ENCODE measurements at regions not wholly inside any gene's neighbourhood (a gene's known extent, or its start where the extent isn't known, plus 50 kb on each side); places are given as distances from the start of the nearest gene placed in this dataset.
"Not testable (repeated sequence)": the region's sequence is repeated elsewhere in the genome, so short reads cannot be mapped to it uniquely, and the experiment has no call there.

DNA sequence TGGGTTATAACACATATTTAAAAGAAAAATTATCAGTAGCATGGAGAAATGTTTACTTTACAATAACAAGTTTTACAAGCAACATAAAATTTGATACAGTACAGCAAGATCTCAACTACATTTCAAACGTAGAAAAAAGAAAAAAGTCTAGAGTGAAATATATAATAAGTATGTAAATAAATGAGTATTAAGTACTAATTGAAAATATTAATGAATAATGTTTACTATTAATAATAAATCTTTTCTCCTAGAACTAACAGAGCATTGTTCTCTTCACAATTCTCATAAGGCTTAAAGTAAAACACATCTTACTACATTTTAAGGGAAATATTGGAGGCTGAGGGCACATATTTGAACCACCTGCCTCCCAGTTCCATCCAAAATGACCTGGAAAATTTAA lies 72.1 kb downstream of the TMEM212 start:
- Histone ChIP-seq H3K27me3 (ENCODE audit: control insufficient read depth, insufficient read depth, low read length) (no peaks in the 10 kb centered on the region), H3K4me3 (ENCODE audit: low read depth, low read length) (no peak overlapping the region), H3K36me3 (ENCODE audit: control insufficient read depth, insufficient read depth, low read length) (no peaks in the 10 kb centered on the region)
- no peak for DNase-seq (ENCODE audit: low read depth)
- TF ChIP-seq, protein P1, sequence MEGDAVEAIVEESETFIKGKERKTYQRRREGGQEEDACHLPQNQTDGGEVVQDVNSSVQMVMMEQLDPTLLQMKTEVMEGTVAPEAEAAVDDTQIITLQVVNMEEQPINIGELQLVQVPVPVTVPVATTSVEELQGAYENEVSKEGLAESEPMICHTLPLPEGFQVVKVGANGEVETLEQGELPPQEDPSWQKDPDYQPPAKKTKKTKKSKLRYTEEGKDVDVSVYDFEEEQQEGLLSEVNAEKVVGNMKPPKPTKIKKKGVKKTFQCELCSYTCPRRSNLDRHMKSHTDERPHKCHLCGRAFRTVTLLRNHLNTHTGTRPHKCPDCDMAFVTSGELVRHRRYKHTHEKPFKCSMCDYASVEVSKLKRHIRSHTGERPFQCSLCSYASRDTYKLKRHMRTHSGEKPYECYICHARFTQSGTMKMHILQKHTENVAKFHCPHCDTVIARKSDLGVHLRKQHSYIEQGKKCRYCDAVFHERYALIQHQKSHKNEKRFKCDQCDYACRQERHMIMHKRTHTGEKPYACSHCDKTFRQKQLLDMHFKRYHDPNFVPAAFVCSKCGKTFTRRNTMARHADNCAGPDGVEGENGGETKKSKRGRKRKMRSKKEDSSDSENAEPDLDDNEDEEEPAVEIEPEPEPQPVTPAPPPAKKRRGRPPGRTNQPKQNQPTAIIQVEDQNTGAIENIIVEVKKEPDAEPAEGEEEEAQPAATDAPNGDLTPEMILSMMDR (IDR thresholded peaks at IDR 0.05; ENCODE audit: insufficient read depth, low read length, severe bottlenecking), result no peak
- FAIRE-seq, result no peak

DNA sequence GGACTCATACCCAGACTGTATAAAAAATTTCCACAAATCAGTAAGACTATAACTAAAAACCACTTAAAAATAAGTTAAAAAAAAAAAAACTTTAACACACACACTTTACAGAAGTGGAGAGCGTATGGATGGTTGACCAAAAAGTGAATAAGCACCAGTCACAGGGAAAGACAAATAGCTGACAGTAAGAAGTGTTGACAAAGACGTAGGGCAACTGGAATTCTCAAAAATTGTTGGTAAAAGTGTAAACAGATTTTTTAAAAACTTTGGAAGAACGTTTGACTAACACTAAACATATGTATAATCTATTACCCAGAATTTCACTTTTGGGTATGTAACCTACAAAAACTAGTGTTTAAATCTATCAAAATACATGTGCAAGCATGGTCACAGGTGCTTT lies 73.7 kb downstream of the TMEM212 start:
- TF ChIP-seq, protein P1 (IDR thresholded peaks at IDR 0.05; ENCODE audit: insufficient read depth, low read length, severe bottlenecking), result no peak
- Histone ChIP-seq H3K36me3 (ENCODE audit: control insufficient read depth, insufficient read depth, low read length) (no peaks in the 10 kb centered on the region), H3K4me3 (ENCODE audit: low read depth, low read length) (no peak overlapping the region), H3K27me3 (ENCODE audit: control insufficient read depth, insufficient read depth, low read length) (no peaks in the 10 kb centered on the region)
- DNase-seq (ENCODE audit: low read depth) (no peak), FAIRE-seq (no peak)

DNA sequence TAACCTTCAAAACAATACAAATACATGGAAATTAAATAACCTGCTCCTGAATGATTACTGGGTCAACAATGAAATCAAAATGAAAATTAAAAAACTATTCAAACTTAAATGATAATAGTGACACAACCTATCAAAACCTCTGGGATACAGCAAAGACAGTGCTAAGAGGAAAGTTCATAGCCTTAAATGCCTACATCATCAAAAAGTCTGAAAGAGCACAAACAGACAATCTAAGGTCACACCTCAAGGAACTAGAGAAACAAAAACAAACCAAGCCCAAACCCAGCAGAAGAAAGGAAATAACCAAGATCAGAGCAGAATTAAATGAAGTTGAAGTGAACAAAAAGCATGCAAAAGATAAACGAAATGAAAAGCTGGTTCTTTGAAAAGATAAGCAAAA lies 79.5 kb downstream of the TMEM212 start:
- not testable (repeated sequence) for FAIRE-seq; H3K36me3 ChIP-seq (ENCODE audit: control insufficient read depth, insufficient read depth, low read length); H3K4me3 ChIP-seq (ENCODE audit: low read depth, low read length); DNase-seq (ENCODE audit: low read depth); H3K27me3 ChIP-seq (ENCODE audit: control insufficient read depth, insufficient read depth, low read length)

DNA sequence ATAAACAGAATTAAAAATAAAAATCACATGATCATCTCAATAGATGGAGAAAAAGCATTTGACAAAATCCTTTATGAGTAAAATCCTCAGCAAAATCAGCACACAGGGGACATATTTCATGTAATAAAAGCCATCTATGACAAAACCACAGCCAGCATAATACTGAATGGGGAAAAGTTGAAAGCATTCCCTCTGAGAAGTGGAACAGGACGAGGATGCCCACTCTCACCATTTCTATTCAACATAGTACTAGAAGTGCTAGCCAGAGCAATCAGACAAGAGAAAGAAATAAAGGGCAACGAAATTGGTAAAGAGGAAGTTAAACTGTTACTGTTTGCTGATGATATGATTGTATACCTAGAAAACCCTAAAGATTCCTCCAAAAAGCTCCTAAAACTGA lies 80.5 kb downstream of the TMEM212 start:
- H3K36me3 ChIP-seq (ENCODE audit: control insufficient read depth, insufficient read depth, low read length); H3K27me3 ChIP-seq (ENCODE audit: control insufficient read depth, insufficient read depth, low read length); H3K4me3 ChIP-seq (ENCODE audit: low read depth, low read length); FAIRE-seq; DNase-seq (ENCODE audit: low read depth): not testable (repeated sequence)

DNA sequence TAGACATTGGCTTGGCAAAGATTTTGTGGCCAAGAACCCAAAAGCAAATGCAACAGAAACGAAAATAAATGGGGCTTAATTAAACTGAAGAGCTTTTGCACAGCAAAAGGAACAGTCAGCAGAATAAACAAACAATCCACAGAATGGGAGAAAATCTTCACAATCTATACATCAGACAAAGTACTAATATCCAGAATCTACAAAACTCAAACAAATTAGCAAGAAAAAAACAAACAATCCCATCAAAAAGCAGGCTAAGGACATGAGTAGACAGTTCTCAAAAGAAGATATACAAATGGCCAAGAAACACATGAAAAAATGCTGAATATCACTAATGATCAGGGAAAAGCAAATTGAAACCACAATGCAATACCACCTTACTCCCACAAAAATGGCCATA lies 81.7 kb downstream of the TMEM212 start:
- not testable (repeated sequence) for FAIRE-seq; H3K4me3 ChIP-seq (ENCODE audit: low read depth, low read length); H3K27me3 ChIP-seq (ENCODE audit: control insufficient read depth, insufficient read depth, low read length); H3K36me3 ChIP-seq (ENCODE audit: control insufficient read depth, insufficient read depth, low read length); DNase-seq (ENCODE audit: low read depth)

DNA sequence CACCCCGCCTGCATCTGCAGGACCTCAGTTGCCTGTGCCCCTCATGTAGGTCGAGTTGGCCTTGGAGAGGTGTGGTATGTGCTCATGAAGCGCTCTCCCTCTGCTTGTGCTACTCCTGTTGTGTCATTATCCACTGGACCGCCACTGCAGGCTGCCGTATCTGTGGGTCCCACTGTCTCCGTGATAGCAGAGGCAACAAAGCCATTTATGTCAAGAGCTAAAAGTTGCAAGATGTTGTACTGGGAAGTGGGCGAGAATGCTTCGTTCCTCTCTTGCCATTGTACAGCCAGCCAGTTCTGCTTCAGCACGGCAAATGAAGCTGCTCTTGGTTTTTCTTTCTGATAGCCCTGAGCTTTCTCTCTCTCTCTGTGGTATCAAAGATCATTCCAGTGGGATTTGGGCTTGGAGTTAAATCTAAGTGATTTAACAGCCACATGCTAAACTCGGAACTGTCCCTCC lies 89.0 kb downstream of the TMEM212 start:
- TF ChIP-seq, protein P1 (IDR thresholded peaks at IDR 0.05; ENCODE audit: insufficient read depth, low read length, severe bottlenecking), result no peak
- Histone ChIP-seq H3K36me3 (ENCODE audit: control insufficient read depth, insufficient read depth, low read length) (no peaks in the 10 kb centered on the region), H3K4me3 (ENCODE audit: low read depth, low read length) (no peak overlapping the region), H3K27me3 (ENCODE audit: control insufficient read depth, insufficient read depth, low read length) (no peaks in the 10 kb centered on the region)
- no peak for FAIRE-seq
- no peak for DNase-seq (ENCODE audit: low read depth)

DNA sequence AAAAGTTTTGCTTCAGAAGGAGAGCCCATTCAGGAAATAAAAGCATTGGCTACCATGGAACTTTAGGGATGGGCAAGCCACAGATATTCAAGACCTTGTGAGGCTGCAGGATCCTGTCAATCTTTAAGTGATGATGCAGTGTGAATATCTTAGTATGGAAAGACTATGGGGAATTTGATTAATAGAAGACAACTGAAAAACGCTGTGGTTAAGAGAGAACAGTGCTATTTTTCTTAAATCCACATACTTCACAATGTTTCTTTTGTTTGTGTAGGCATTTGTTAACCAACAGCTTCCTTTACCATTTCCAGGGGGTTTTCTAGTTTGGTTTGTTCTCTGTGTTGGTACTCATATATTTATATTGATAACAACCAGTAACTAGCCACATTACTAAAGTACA lies 90.3 kb downstream of the TMEM212 start:
- DNase-seq (ENCODE audit: low read depth) (no peak), FAIRE-seq (no peak)
- Histone ChIP-seq H3K4me3 (ENCODE audit: low read depth, low read length) (no peak overlapping the region), H3K36me3 (ENCODE audit: control insufficient read depth, insufficient read depth, low read length) (no peaks in the 10 kb centered on the region), H3K27me3 (ENCODE audit: control insufficient read depth, insufficient read depth, low read length) (no peaks in the 10 kb centered on the region)
- TF ChIP-seq, protein P1 (IDR thresholded peaks at IDR 0.05; ENCODE audit: insufficient read depth, low read length, severe bottlenecking), result no peak

All from bronchial epithelial cell (primary cell).